Panc1 (cell line): ENCODE measurements at regions not wholly inside any gene's neighbourhood (a gene's known extent, or its start where the extent isn't known, plus 50 kb on each side); places are given as distances from the start of the nearest gene placed in this dataset.

Experiments used
- ATAC-seq: fragments of 200-7000 bp; cut with Tn5 transposase; 2 replicates; pipeline ENCODE4 v1.9.1; 2020; ENCODE audit warnings: mild to moderate bottlenecking, moderate library complexity
- BruUV-seq: library from RNA; stranded (reverse); fragments of 400-500 nt; replicated peaks from 2 replicates; lab custom pipeline; 2021; lab: Mats Ljungman, UMichigan
- CTCF ChIA-PET: fragments of 300-600 bp; sonication (Branson Sonifier 250); formaldehyde crosslinking; loops from one replicate; lab custom pipeline; 2022; ENCODE audit warnings: antibody characterized with exemption; lab: Charles Lee
- POLR2A ChIA-PET: fragments of 300-600 bp; sonication (Branson Sonifier 250); formaldehyde crosslinking; loops from one replicate; lab custom pipeline; 2022; ENCODE audit warnings: antibody characterized with exemption; lab: Charles Lee
- DNase-seq: peaks from one replicate; pipeline ENCODE4 v3.0.0-alpha.2; 2010; ENCODE audit warnings: low read depth, low spot score
- H3K27ac ChIP-seq: 2 replicates; pipeline ENCODE4 v1.5.1; 2011; ENCODE audit warnings: mild to moderate bottlenecking, low read length, inconsistent platforms
- H3K27me3 ChIP-seq: fragments of 200-500 bp; sonication (Bioruptor generic); 2 replicates; pipeline ENCODE4 v1.6.0; 2014; ENCODE audit warnings: low read length, inconsistent platforms; ENCODE audit not compliant: control insufficient read depth, insufficient read depth
- H3K36me3 ChIP-seq: fragments of 200-500 bp; sonication (Bioruptor generic); 2 replicates; pipeline ENCODE4 v1.5.1; 2014; ENCODE audit warnings: inconsistent platforms, mild to moderate bottlenecking, low read length, moderate library complexity; ENCODE audit not compliant: control insufficient read depth, insufficient read depth
- H3K4me1 ChIP-seq: 2 replicates; pipeline ENCODE4 v1.5.1; 2011; ENCODE audit warnings: inconsistent platforms, mild to moderate bottlenecking, low read length, moderate library complexity; ENCODE audit not compliant: control insufficient read depth, insufficient read depth
- H3K4me3 ChIP-seq, 2 experiments: 2 replicates each; pipeline ENCODE4 v1.5.1; 2011 to 2012; ENCODE audit warnings: low read depth in 2 of 2, low read length in 2 of 2, mild to moderate bottlenecking in 2 of 2, inconsistent platforms in 1 of 2, moderate library complexity in 1 of 2
- H3K9me3 ChIP-seq: fragments of 200-500 bp; sonication (Bioruptor generic); 2 replicates; pipeline ENCODE4 v1.5.1; 2014; ENCODE audit warnings: low read depth, mild to moderate bottlenecking, inconsistent platforms, low read length, moderate library complexity; ENCODE audit not compliant: control insufficient read depth, insufficient read depth
- CTCF ChIP-seq: fragments of 450-650 bp; IDR thresholded peaks from 2 replicates; pipeline ENCODE4 v1.5.1; 2017; ENCODE audit warnings: mild to moderate bottlenecking
- POLR2AphosphoS5 ChIP-seq: IDR thresholded peaks from 2 replicates; pipeline ENCODE4 v1.6.1; 2012; ENCODE audit warnings: mild to moderate bottlenecking, low read depth, low read length, moderate library complexity
- REST ChIP-seq, 2 experiments: IDR thresholded peaks; 2 replicates each; pipeline ENCODE4 v1.6.1; 2011 to 2012; ENCODE audit warnings: low read depth in 2 of 2, control low read depth in 1 of 2, low read length in 1 of 2, mild to moderate bottlenecking in 1 of 2, moderate library complexity in 1 of 2; ENCODE audit not compliant: insufficient read depth in 1 of 2
- SIN3A ChIP-seq: IDR thresholded peaks from 2 replicates; pipeline ENCODE4 v1.6.1; 2012; ENCODE audit warnings: low read depth, mild to moderate bottlenecking, low read length, moderate library complexity, borderline replicate concordance; ENCODE audit not compliant: insufficient read depth
- TCF7L2 ChIP-seq: IDR thresholded peaks from 2 replicates; pipeline ENCODE4 v1.6.1; 2011; ENCODE audit warnings: mild to moderate bottlenecking, low read depth, low read length, inconsistent platforms
- in situ Hi-C: cut with HindIII; loops from 2 replicates; pipeline ENCODE4 v1.10.0; 2016; ENCODE audit warnings: low sequenced_read_pairs, low pct_unique_long_range_greater_than_20kb
- intact Hi-C: fragments of 100-400 bp; cut with micrococcal nuclease; formaldehyde crosslinking; loops from one replicate; pipeline ENCODE4 v1.10.0; 2022; ENCODE audit not compliant: unreplicated experiment

DNA sequence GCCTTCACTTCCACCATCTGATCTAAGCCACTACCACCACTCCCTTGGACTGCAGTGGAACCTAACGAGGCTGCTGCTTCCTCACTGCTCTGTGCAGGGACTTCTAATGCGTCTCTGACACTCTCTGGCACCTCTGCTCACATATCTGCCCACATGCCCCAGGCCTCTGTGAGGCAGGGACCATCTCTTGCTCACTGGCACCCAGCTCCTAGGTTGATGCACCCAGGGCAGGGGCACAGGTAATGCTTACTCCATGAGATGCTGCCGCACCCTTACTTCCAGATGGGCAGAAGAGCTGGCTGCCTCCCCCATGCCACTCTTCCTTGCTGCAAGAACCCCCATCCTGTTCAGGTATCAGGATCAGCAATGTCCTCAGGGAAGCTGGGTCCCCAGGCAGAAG lies 294.0 kb upstream of the HS6ST1 start:
- in situ Hi-C loops (no loop called here), intact Hi-C loops (no loop called here)
- Histone ChIP-seq H3K4me3 (no peak overlapping the region), H3K4me1 (no peaks in the 10 kb centered on the region; the same call in 1 of the 2 replicates), H3K27me3 (no peaks in the 10 kb centered on the region), H3K9me3 (no peaks in the 10 kb centered on the region), H3K27ac (no peak overlapping the region), H3K36me3 (no peaks in the 10 kb centered on the region)
- CTCF ChIA-PET = no interaction called here
- TF ChIP-seq TCF7L2 (no peak), SIN3A (no peak), CTCF (no peak), POLR2AphosphoS5 (no peak), REST (IDR thresholded peaks at IDR 0.05; ENCODE audit: insufficient read depth in 1 of 2, low read depth in 2 of 2, low read length in 1 of 2) (no peak)
- DNase-seq (no peak), ATAC-seq (no peak)
- no TSS peak for BruUV-seq
- POLR2A ChIA-PET = no interaction called here

DNA sequence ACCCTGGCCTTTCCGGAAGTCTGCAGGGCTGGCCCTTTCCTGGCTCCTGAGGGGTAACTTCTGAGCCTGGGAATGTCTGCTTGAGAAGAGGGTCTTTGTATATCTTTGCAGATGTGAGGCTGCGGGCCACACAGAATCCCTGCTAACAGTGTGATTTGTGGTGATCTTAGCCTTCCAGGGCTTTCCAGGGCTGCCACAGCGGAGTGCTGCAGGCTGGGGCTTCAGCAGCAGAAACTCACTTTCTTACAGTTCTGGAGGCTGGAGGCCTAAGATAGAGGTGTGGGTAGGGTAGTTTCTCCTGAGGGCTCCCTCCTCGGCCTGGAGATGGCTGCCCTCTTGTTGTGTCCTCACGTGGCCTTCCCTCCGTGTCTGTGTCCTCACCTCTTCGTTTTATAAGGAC lies 294.7 kb upstream of the HS6ST1 start:
- Histone ChIP-seq H3K27me3 (no peaks in the 10 kb centered on the region), H3K27ac (no peak overlapping the region), H3K4me3 (no peak overlapping the region), H3K36me3 (no peaks in the 10 kb centered on the region), H3K9me3 (no peaks in the 10 kb centered on the region), H3K4me1 (no peaks in the 10 kb centered on the region; the same call in 1 of the 2 replicates)
- in situ Hi-C loops = no loop called here
- intact Hi-C loops = no loop called here
- ATAC-seq = no peak
- CTCF ChIA-PET = no interaction called here
- POLR2A ChIA-PET = no interaction called here
- TF ChIP-seq POLR2AphosphoS5 (no peak), CTCF (no peak), TCF7L2 (no peak), SIN3A (no peak), REST (IDR thresholded peaks at IDR 0.05; ENCODE audit: insufficient read depth in 1 of 2, low read depth in 2 of 2, low read length in 1 of 2) (no peak)
- no peak for DNase-seq
- BruUV-seq = no TSS peak
